Caco-2 (cell line): ENCODE measurements at regions not wholly inside any gene's neighbourhood (a gene's known extent, or its start where the extent isn't known, plus 50 kb on each side); places are given as distances from the start of the nearest gene placed in this dataset.

ENCODE experiments used
- BruUV-seq: library from RNA; stranded (reverse); fragments of 400-500 nt; replicated peaks from 2 replicates; lab custom pipeline; 2021; lab: Mats Ljungman, UMichigan
- CTCF ChIA-PET: fragments of 300-600 bp; sonication (Branson Sonifier 250); formaldehyde crosslinking; loops from one replicate; lab custom pipeline; 2022; ENCODE audit warnings: antibody characterized with exemption; lab: Charles Lee
- POLR2A ChIA-PET: fragments of 300-600 bp; sonication (Branson Sonifier 250); formaldehyde crosslinking; loops from one replicate; lab custom pipeline; 2022; ENCODE audit warnings: antibody characterized with exemption; lab: Charles Lee
- DNase-seq, 2 experiments: peaks; one replicate each; pipeline versions ENCODE4 v3.0.0 to v3.0.0-alpha.2; 2020 to 2022
- H3K27me3 ChIP-seq: replicated peaks from 2 replicates; pipeline ENCODE4 v1.6.0; 2011; ENCODE audit warnings: low read length; ENCODE audit not compliant: control insufficient read depth, insufficient read depth
- H3K36me3 ChIP-seq: 2 replicates; pipeline ENCODE4 v1.5.1; 2011; ENCODE audit warnings: low read length; ENCODE audit not compliant: control insufficient read depth, insufficient read depth
- H3K4me1 ChIP-seq: fragments of 250-450 bp; sonication (Bioruptor Pico); 2 replicates; pipeline ENCODE4 v1.5.1; 2020; ENCODE audit warnings: mild to moderate bottlenecking
- H3K4me3 ChIP-seq: 2 replicates; pipeline ENCODE4 v1.5.1; 2011; ENCODE audit warnings: low read depth, mild to moderate bottlenecking, control low read depth, low read length
- H3K9me3 ChIP-seq: fragments of 250-450 bp; sonication (Bioruptor Pico); 2 replicates; pipeline ENCODE4 v1.5.1; 2020; ENCODE audit warnings: mild to moderate bottlenecking, moderate library complexity
- H3K27ac Mint-ChIP-seq: one replicate; pipeline ENCODE4 v1.8.0; 2022; ENCODE audit warnings: mixed read lengths; ENCODE audit not compliant: unreplicated experiment
- H3K27me3 Mint-ChIP-seq: one replicate; pipeline ENCODE4 v1.8.0; 2022; ENCODE audit warnings: mixed read lengths; ENCODE audit not compliant: insufficient read depth, unreplicated experiment
- H3K36me3 Mint-ChIP-seq: one replicate; pipeline ENCODE4 v1.8.0; 2022; ENCODE audit warnings: mild to moderate bottlenecking, mixed read lengths; ENCODE audit not compliant: insufficient read depth, unreplicated experiment
- H3K4me1 Mint-ChIP-seq: one replicate; pipeline ENCODE4 v1.8.0; 2022; ENCODE audit warnings: low read depth, mixed read lengths; ENCODE audit not compliant: unreplicated experiment
- H3K4me3 Mint-ChIP-seq: one replicate; pipeline ENCODE4 v1.8.0; 2022; ENCODE audit warnings: mild to moderate bottlenecking, moderate library complexity, mixed read lengths; ENCODE audit not compliant: unreplicated experiment
- H3K9me3 Mint-ChIP-seq: one replicate; pipeline ENCODE4 v1.8.0; 2022; ENCODE audit warnings: mixed read lengths; ENCODE audit not compliant: unreplicated experiment
- intact Hi-C: fragments of 100-400 bp; cut with micrococcal nuclease; formaldehyde crosslinking; loops from one replicate; pipeline ENCODE4 v1.10.0; 2022; ENCODE audit not compliant: unreplicated experiment
- TF ChIP-seq, protein P1 (sequence below), 2 experiments: fragments of 200-600 bp in 1 of 2; IDR thresholded peaks; 1 replicate in 1 of 2; 2 replicates in 1 of 2; pipeline versions ENCODE4 v1.5.1 to v1.8.0; 2011 to 2022; ENCODE audit warnings: antibody characterized with exemption in 1 of 2, control low read depth in 1 of 2, inconsistent platforms in 1 of 2, low read depth in 1 of 2, low read length in 1 of 2, mild to moderate bottlenecking in 1 of 2, moderate library complexity in 1 of 2; ENCODE audit not compliant: insufficient read depth in 1 of 2, severe bottlenecking in 1 of 2, unreplicated experiment in 1 of 2

DNA sequence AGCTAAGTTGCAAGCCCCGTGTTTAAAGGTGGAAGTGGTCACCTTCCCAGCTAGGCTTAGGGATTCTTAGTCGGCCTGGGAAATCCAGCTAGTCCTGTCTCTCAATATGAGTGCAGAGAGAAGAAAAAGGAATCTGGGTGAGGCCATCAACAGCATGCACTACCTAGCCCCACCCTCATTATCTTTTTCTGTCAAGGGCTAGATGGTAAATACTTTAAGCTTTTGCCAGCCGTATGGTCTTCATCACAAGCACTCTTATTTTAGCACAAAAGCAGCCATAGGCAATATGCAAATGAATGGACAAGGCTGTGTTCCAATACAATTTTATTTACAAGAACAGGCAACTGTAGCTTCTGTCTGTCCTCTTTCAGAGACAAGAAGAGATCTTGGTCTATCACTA, 282.9 kb downstream of the ZNF674 start:
- H3K9me3 ChIP-seq = no peaks in the 10 kb centered on the region
- TF ChIP-seq, protein P1, sequence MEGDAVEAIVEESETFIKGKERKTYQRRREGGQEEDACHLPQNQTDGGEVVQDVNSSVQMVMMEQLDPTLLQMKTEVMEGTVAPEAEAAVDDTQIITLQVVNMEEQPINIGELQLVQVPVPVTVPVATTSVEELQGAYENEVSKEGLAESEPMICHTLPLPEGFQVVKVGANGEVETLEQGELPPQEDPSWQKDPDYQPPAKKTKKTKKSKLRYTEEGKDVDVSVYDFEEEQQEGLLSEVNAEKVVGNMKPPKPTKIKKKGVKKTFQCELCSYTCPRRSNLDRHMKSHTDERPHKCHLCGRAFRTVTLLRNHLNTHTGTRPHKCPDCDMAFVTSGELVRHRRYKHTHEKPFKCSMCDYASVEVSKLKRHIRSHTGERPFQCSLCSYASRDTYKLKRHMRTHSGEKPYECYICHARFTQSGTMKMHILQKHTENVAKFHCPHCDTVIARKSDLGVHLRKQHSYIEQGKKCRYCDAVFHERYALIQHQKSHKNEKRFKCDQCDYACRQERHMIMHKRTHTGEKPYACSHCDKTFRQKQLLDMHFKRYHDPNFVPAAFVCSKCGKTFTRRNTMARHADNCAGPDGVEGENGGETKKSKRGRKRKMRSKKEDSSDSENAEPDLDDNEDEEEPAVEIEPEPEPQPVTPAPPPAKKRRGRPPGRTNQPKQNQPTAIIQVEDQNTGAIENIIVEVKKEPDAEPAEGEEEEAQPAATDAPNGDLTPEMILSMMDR (IDR thresholded peaks at IDR 0.05; ENCODE audit: insufficient read depth in 1 of 2, low read depth in 1 of 2, low read length in 1 of 2, severe bottlenecking in 1 of 2, unreplicated experiment in 1 of 2) = no peak
- no peak for DNase-seq
- no TSS peak for BruUV-seq
- no peaks in the 10 kb centered on the region for H3K27me3 ChIP-seq
- H3K36me3 ChIP-seq = no peaks in the 10 kb centered on the region
- peaks cover 7% of the 10 kb centered on the region for H3K4me1 Mint-ChIP-seq
- ChIA-PET CTCF (no interaction called here), POLR2A (no interaction called here)
- H3K27me3 Mint-ChIP-seq = no peaks in the 10 kb centered on the region
- H3K27ac Mint-ChIP-seq = peak overlapping the region; percentile 35
- H3K9me3 Mint-ChIP-seq = no peaks in the 10 kb centered on the region
- H3K36me3 Mint-ChIP-seq = no peaks in the 10 kb centered on the region
- intact Hi-C loops = no loop called here
- peaks cover 26% of the 10 kb centered on the region; the same call in 1 of the 2 replicates for H3K4me1 ChIP-seq
- no peak overlapping the region for H3K4me3 ChIP-seq
- H3K4me3 Mint-ChIP-seq = no peak overlapping the region

DNA sequence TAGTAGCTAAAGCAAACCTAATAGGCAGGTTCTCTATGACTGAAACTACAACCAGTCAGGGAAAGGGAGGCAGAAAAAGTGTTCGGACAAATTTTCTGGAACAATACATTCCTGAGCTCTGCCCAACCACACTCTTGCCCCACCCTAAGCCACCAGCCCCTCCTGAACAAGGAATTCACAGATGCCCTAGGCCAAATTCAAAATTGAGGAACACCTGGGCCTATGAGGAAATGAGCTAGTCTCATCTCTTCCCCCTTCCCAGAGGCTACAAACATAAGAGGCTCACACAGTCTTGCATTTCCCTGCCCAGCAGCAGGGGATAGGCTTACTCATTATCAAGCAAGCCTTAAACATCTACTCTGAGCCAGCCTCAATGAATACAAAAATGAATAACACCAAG, 284.7 kb downstream of the ZNF674 start:
- H3K27me3 ChIP-seq = no peaks in the 10 kb centered on the region
- H3K36me3 Mint-ChIP-seq = no peaks in the 10 kb centered on the region
- peaks cover 6% of the 10 kb centered on the region for H3K4me1 Mint-ChIP-seq
- no peak overlapping the region for H3K4me3 ChIP-seq
- no peak overlapping the region for H3K4me3 Mint-ChIP-seq
- no TSS peak for BruUV-seq
- no peaks in the 10 kb centered on the region for H3K27me3 Mint-ChIP-seq
- H3K27ac Mint-ChIP-seq = no peak overlapping the region
- H3K4me1 ChIP-seq = peaks cover 26% of the 10 kb centered on the region; the same call in 1 of the 2 replicates
- no peaks in the 10 kb centered on the region for H3K36me3 ChIP-seq
- POLR2A ChIA-PET = no interaction called here
- CTCF ChIA-PET = no interaction called here
- no peaks in the 10 kb centered on the region for H3K9me3 ChIP-seq
- TF ChIP-seq, protein P1 (IDR thresholded peaks at IDR 0.05; ENCODE audit: insufficient read depth in 1 of 2, low read depth in 1 of 2, low read length in 1 of 2, severe bottlenecking in 1 of 2, unreplicated experiment in 1 of 2) = no peak
- no peak for DNase-seq
- intact Hi-C loops = no loop called here
- H3K9me3 Mint-ChIP-seq = no peaks in the 10 kb centered on the region

DNA sequence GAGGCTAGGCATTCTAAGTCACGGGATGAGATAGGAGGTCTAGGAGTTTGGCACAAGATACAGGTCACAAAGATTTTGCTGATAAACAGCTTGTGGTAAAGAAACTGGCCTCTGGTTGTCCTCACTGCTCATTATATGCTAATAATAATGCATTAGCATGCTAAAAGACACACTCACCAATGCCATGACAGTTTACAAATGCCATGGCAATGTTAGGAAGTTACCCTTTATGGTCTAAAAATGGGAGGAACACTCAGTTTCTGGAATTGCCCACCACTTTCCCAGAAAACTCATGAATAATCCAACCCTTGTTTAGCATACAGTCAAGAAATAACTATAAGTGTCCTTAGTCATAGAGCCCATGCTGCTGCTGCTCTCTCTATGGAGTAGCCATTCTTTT, 286.9 kb downstream of the ZNF674 start:
- Histone ChIP-seq H3K36me3 (no peaks in the 10 kb centered on the region; the same call in 1 of the 2 replicates), H3K9me3 (no peaks in the 10 kb centered on the region), H3K4me1 (peaks cover 34% of the 10 kb centered on the region), H3K4me3 (no peak overlapping the region), H3K27me3 (no peaks in the 10 kb centered on the region)
- ChIA-PET POLR2A (no interaction called here), CTCF (no interaction called here)
- H3K36me3 Mint-ChIP-seq = peaks cover 5% of the 10 kb centered on the region
- H3K4me1 Mint-ChIP-seq = no peaks in the 10 kb centered on the region
- H3K27ac Mint-ChIP-seq = no peak overlapping the region
- H3K27me3 Mint-ChIP-seq = no peaks in the 10 kb centered on the region
- peaks cover 7% of the 10 kb centered on the region for H3K9me3 Mint-ChIP-seq
- intact Hi-C loops = no loop called here
- TF ChIP-seq, protein P1 (IDR thresholded peaks at IDR 0.05; ENCODE audit: insufficient read depth in 1 of 2, low read depth in 1 of 2, low read length in 1 of 2, severe bottlenecking in 1 of 2, unreplicated experiment in 1 of 2) = no peak
- BruUV-seq = no TSS peak
- H3K4me3 Mint-ChIP-seq = no peak overlapping the region
- DNase-seq = no peak
